ENCODE measurements at regions not wholly inside any gene's neighbourhood (a gene's known extent, or its start where the extent isn't known, plus 50 kb on each side); places are given as distances from the start of the nearest gene placed in this dataset.

- TF ChIP-seq CTCF (IDR thresholded peaks at IDR 0.05; ENCODE audit: low read depth, low read length) = no peak
- TF ChIP-seq POLR2A (IDR thresholded peaks at IDR 0.05; ENCODE audit: extremely low read depth, insufficient read length) = no peak
Observed at GRCh38 chr12:43115441-43116160, 436.4 kb downstream of the ADAMTS20 start.
